Neural cell (in vitro differentiated cells): ENCODE measurements at regions not wholly inside any gene's neighbourhood (a gene's known extent, or its start where the extent isn't known, plus 50 kb on each side); places are given as distances from the start of the nearest gene placed in this dataset.

ENCODE experiments used
- H2AFZ ChIP-seq: fragments of 200-600, 300-800 bp; sonication (generic), shearing (Covaris generic); 2 replicates; pipeline ENCODE4 v1.6.0; 2014; ENCODE audit warnings: low read depth, mild to moderate bottlenecking, antibody characterized with exemption, low read length, moderate library complexity
- H3F3A ChIP-seq: fragments of 200-600 bp; shearing (Covaris generic); 2 replicates; pipeline ENCODE4 v1.6.1; 2016; ENCODE audit warnings: mild to moderate bottlenecking, moderate library complexity, mixed read lengths, antibody characterized with exemption, low read length; ENCODE audit not compliant: insufficient read depth, poor library complexity, severe bottlenecking
- H3K27ac ChIP-seq: fragments of 200-600, 300-800 bp; sonication (generic), shearing (Covaris generic); 2 replicates; pipeline ENCODE4 v1.5.1; 2014; ENCODE audit warnings: mild to moderate bottlenecking, low read length, moderate library complexity
- H3K27me3 ChIP-seq: fragments of 300-800, 200-600 bp; sonication (generic), shearing (Covaris generic); 2 replicates; pipeline ENCODE4 v1.6.0; 2014; ENCODE audit warnings: mild to moderate bottlenecking, low read depth, low read length, moderate library complexity; ENCODE audit not compliant: insufficient read depth
- H3K36me3 ChIP-seq: fragments of 300-800, 200-600 bp; sonication (generic), shearing (Covaris generic); 2 replicates; pipeline ENCODE4 v1.5.1; 2014; ENCODE audit warnings: mild to moderate bottlenecking, antibody characterized with exemption, low read length, moderate library complexity; ENCODE audit not compliant: insufficient read depth
- H3K4me2 ChIP-seq: fragments of 300-800, 200-600 bp; sonication (generic), shearing (Covaris generic); 2 replicates; pipeline ENCODE4 v1.6.0; 2014; ENCODE audit warnings: mild to moderate bottlenecking, low read length
- H3K4me3 ChIP-seq: fragments of 300-800, 200-600 bp; sonication (generic), shearing (Covaris generic); 2 replicates; pipeline ENCODE4 v1.5.1; 2014; ENCODE audit warnings: mild to moderate bottlenecking, low read length, moderate library complexity
- H3K79me2 ChIP-seq: fragments of 200-600 bp; shearing (Covaris generic); replicated peaks from 2 replicates; pipeline ENCODE4 v1.6.0; 2014; ENCODE audit warnings: mild to moderate bottlenecking, low read length, moderate library complexity; ENCODE audit not compliant: insufficient read depth
- H3K9ac ChIP-seq: fragments of 300-800, 200-600 bp; sonication (generic), shearing (Covaris generic); 2 replicates; pipeline ENCODE4 v1.6.1; 2016; ENCODE audit warnings: mild to moderate bottlenecking, low read length, mixed read lengths
- H3K9me2 ChIP-seq: fragments of 200-600 bp; shearing (Covaris generic); 2 replicates; pipeline ENCODE4 v1.6.1; 2016; ENCODE audit warnings: mild to moderate bottlenecking, low read length, mixed read lengths; ENCODE audit not compliant: insufficient read depth
- H3K9me3 ChIP-seq: fragments of 200-600, 300-800 bp; sonication (generic), shearing (Covaris generic); 2 replicates; pipeline ENCODE4 v1.6.1; 2016; ENCODE audit warnings: mild to moderate bottlenecking, mixed run types, low read length, moderate library complexity, mixed read lengths
- H4K20me1 ChIP-seq: fragments of 200-600 bp; shearing (Covaris generic); 2 replicates; pipeline ENCODE4 v1.6.1; 2016; ENCODE audit warnings: mild to moderate bottlenecking, mixed run types; ENCODE audit not compliant: insufficient read depth
- EP300 ChIP-seq: fragments of 450-650 bp; conservative IDR thresholded peaks from 2 replicates; pipeline ENCODE4 v1.6.1; 2014; ENCODE audit warnings: antibody characterized with exemption, mild to moderate bottlenecking, moderate library complexity; ENCODE audit not compliant: poor library complexity, severe bottlenecking
- EZH2 ChIP-seq: fragments of 200-600, 300-800 bp; shearing (Covaris generic), sonication (generic); IDR thresholded peaks from 2 replicates; pipeline ENCODE4 v1.6.1; 2014; ENCODE audit warnings: antibody characterized with exemption, low read length, borderline replicate concordance, mild to moderate bottlenecking; ENCODE audit not compliant: insufficient read depth, poor library complexity, severe bottlenecking
- MXI1 ChIP-seq: fragments of 450-650 bp; conservative IDR thresholded peaks from 2 replicates; pipeline ENCODE4 v1.6.1; 2014; ENCODE audit warnings: antibody characterized with exemption, mild to moderate bottlenecking; ENCODE audit not compliant: poor library complexity, severe bottlenecking
- POLR2AphosphoS5 ChIP-seq: IDR thresholded peaks from 2 replicates; pipeline ENCODE4 v1.6.1; 2012
- RAD21 ChIP-seq: fragments of 450-650 bp; conservative IDR thresholded peaks from 2 replicates; pipeline ENCODE4 v1.6.1; 2014; ENCODE audit warnings: antibody characterized with exemption, mild to moderate bottlenecking, moderate library complexity
- SMC3 ChIP-seq: fragments of 450-650 bp; conservative IDR thresholded peaks from 2 replicates; pipeline ENCODE4 v1.6.1; 2014; ENCODE audit warnings: antibody characterized with exemption, mild to moderate bottlenecking, moderate library complexity; ENCODE audit not compliant: poor library complexity
- TAF1 ChIP-seq: IDR thresholded peaks from 2 replicates; pipeline ENCODE4 v1.6.1; 2012; ENCODE audit warnings: low read depth
- TF ChIP-seq, protein P1 (sequence below): fragments of 450-650 bp; IDR thresholded peaks from 2 replicates; pipeline ENCODE4 v1.5.1; 2014; ENCODE audit warnings: antibody characterized with exemption, mild to moderate bottlenecking, moderate library complexity; ENCODE audit not compliant: poor library complexity, severe bottlenecking
- TF ChIP-seq, protein P2 (sequence below): IDR thresholded peaks from 2 replicates; pipeline ENCODE4 v1.6.1; 2012; ENCODE audit warnings: borderline replicate concordance

DNA sequence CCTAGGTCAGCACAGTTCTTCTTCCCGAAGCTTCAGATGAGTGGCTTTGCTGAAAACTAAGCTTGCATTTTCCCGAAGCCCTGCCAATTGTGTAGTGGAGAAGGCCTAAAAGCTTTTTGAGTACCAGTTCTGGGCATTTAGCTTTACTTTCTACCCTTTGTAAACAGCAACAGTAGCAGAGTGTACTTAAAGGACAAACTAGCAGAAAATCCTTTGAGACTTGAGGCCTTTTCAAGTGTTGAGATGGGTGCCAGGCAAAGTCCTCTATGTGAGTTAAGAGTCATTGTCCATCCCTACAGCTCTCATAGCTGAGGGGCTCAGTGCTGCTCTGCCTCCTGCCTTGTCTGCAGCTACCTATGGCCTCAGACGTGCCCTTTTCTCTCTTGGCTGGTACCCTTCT lies 368.2 kb downstream of the CCSER2 start:
- Histone ChIP-seq H4K20me1 (no peaks in the 10 kb centered on the region), H3K4me3 (no peak overlapping the region), H3K79me2 (no peaks in the 10 kb centered on the region), H3F3A (no peaks in the 10 kb centered on the region), H3K9me3 (no peaks in the 10 kb centered on the region), H3K27ac (peak overlapping the region; percentile 16), H3K9ac (no peak overlapping the region), H2AFZ (no peak overlapping the region), H3K9me2 (no peaks in the 10 kb centered on the region), H3K36me3 (no peaks in the 10 kb centered on the region), H3K4me2 (no peak overlapping the region), H3K27me3 (no peaks in the 10 kb centered on the region)
- TF ChIP-seq EZH2 (no peak), TAF1 (no peak), SMC3 (no peak), RAD21 (no peak), MXI1 (no peak), EP300 (no peak), POLR2AphosphoS5 (no peak)
- TF ChIP-seq, protein P1, sequence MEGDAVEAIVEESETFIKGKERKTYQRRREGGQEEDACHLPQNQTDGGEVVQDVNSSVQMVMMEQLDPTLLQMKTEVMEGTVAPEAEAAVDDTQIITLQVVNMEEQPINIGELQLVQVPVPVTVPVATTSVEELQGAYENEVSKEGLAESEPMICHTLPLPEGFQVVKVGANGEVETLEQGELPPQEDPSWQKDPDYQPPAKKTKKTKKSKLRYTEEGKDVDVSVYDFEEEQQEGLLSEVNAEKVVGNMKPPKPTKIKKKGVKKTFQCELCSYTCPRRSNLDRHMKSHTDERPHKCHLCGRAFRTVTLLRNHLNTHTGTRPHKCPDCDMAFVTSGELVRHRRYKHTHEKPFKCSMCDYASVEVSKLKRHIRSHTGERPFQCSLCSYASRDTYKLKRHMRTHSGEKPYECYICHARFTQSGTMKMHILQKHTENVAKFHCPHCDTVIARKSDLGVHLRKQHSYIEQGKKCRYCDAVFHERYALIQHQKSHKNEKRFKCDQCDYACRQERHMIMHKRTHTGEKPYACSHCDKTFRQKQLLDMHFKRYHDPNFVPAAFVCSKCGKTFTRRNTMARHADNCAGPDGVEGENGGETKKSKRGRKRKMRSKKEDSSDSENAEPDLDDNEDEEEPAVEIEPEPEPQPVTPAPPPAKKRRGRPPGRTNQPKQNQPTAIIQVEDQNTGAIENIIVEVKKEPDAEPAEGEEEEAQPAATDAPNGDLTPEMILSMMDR: no peak
- TF ChIP-seq, protein P2, sequence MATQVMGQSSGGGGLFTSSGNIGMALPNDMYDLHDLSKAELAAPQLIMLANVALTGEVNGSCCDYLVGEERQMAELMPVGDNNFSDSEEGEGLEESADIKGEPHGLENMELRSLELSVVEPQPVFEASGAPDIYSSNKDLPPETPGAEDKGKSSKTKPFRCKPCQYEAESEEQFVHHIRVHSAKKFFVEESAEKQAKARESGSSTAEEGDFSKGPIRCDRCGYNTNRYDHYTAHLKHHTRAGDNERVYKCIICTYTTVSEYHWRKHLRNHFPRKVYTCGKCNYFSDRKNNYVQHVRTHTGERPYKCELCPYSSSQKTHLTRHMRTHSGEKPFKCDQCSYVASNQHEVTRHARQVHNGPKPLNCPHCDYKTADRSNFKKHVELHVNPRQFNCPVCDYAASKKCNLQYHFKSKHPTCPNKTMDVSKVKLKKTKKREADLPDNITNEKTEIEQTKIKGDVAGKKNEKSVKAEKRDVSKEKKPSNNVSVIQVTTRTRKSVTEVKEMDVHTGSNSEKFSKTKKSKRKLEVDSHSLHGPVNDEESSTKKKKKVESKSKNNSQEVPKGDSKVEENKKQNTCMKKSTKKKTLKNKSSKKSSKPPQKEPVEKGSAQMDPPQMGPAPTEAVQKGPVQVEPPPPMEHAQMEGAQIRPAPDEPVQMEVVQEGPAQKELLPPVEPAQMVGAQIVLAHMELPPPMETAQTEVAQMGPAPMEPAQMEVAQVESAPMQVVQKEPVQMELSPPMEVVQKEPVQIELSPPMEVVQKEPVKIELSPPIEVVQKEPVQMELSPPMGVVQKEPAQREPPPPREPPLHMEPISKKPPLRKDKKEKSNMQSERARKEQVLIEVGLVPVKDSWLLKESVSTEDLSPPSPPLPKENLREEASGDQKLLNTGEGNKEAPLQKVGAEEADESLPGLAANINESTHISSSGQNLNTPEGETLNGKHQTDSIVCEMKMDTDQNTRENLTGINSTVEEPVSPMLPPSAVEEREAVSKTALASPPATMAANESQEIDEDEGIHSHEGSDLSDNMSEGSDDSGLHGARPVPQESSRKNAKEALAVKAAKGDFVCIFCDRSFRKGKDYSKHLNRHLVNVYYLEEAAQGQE: no peak

DNA sequence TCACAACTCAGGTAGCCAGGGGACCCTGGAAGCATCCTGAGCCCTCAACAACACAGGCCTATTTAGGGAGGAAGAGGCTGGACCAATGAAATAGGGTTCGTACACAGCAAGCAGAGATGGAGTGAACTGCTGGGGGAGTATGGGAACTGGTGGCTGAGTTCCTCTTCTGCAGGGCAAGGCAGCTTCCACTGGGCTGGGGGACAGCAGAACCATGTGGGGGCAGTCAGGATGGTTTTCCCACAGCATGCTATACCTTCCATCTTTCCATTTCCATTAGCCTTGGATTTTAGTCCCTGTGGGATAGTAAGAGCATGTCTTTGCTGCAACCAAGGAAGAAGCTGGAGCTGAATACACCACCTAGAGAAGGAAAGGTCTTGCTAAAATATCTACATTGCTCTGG lies 370.6 kb downstream of the CCSER2 start:
- Histone ChIP-seq H4K20me1 (no peaks in the 10 kb centered on the region), H3K9ac (no peak overlapping the region), H3K79me2 (no peaks in the 10 kb centered on the region)

More for the DNA sequence above, 370.6 kb downstream of the CCSER2 start:
- H3K4me2 ChIP-seq: no peak overlapping the region
- H3K27me3 ChIP-seq: no peaks in the 10 kb centered on the region
- no peak overlapping the region for H2AFZ ChIP-seq
- no peak for TF ChIP-seq POLR2AphosphoS5
- TF ChIP-seq, protein P2: no peak
- no peaks in the 10 kb centered on the region for H3K9me3 ChIP-seq
- no peaks in the 10 kb centered on the region for H3F3A ChIP-seq
- no peaks in the 10 kb centered on the region for H3K36me3 ChIP-seq
- no peak overlapping the region for H3K4me3 ChIP-seq
- no peaks in the 10 kb centered on the region for H3K9me2 ChIP-seq
- H3K27ac ChIP-seq: no peak overlapping the region
